SJSA1 (cell line): ENCODE measurements at regions not wholly inside any gene's neighbourhood (a gene's known extent, or its start where the extent isn't known, plus 50 kb on each side); places are given as distances from the start of the nearest gene placed in this dataset.

Experiments
- DNase-seq, 2 experiments: peaks; one replicate each; pipeline ENCODE4 v3.0.0-alpha.2; 2015 to 2020; ENCODE audit warnings: low spot score in 2 of 2, low read depth in 1 of 2
- H3K27ac ChIP-seq: fragments of 250-450 bp; sonication (Bioruptor Pico); 2 replicates; pipeline ENCODE4 v1.5.1; 2020; ENCODE audit warnings: mild to moderate bottlenecking, moderate library complexity
- H3K27me3 ChIP-seq: fragments of 250-450 bp; sonication (Bioruptor Pico); replicated peaks from 2 replicates; pipeline ENCODE4 v1.5.1; 2020; ENCODE audit warnings: mild to moderate bottlenecking, moderate library complexity
- H3K36me3 ChIP-seq: fragments of 250-450 bp; sonication (Bioruptor Pico); 2 replicates; pipeline ENCODE4 v1.5.1; 2020; ENCODE audit warnings: mild to moderate bottlenecking
- H3K4me1 ChIP-seq: fragments of 250-450 bp; sonication (Bioruptor Pico); replicated peaks from 2 replicates; pipeline ENCODE4 v1.6.1; 2021; ENCODE audit warnings: mild to moderate bottlenecking
- H3K4me3 ChIP-seq: fragments of 250-450 bp; sonication (Bioruptor Pico); 2 replicates; pipeline ENCODE4 v1.5.1; 2020; ENCODE audit warnings: mild to moderate bottlenecking
- H3K9me3 ChIP-seq: fragments of 250-450 bp; sonication (Bioruptor Pico); replicated peaks from 2 replicates; pipeline ENCODE4 v1.5.1; 2020; ENCODE audit warnings: mild to moderate bottlenecking

DNA sequence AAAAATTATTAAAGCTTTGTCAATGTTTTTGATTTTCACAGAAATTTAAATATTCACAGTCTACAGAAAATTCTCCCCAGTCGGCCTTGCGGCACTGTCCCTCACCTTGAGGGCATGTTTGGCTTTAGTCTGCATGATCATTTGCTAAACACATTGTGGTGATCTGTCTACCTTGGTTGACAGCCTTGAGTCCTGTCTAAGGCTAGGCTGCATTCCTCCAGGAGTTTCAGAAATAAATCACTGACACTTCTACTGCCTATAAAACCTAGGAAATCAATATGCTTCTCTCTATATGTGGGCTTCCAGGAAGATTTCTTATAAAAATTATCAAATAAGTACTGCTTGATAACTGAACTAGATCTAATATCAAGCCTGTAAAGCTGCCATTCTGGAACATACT is 430.7 kb upstream of the GRM3 start:
- no peak overlapping the region for H3K27ac ChIP-seq
- no peak for DNase-seq
- no peak overlapping the region for H3K4me3 ChIP-seq
- no peaks in the 10 kb centered on the region for H3K4me1 ChIP-seq
- no peaks in the 10 kb centered on the region for H3K36me3 ChIP-seq
- H3K9me3 ChIP-seq, result no peaks in the 10 kb centered on the region
- no peaks in the 10 kb centered on the region for H3K27me3 ChIP-seq

DNA sequence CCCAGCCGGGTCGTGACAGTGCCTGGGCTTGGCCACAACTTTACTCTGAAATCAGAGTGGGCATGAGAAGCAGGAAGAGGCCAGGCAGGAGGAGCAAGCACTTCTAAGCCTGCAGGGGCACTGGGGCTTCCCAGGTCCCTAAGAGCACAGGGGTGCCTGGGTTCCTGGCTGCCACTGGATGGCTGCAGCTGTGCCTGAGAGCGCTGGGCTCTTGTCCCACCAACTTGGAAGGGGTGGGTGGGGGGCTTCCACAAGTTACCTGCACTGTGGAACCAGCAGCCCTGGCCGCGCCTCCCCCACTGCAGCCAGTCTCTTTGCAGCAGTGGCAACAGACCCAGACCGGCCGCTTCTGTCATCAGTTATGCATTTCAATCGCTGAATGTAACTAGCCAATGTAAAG is 434.7 kb upstream of the GRM3 start:
- Histone ChIP-seq H3K27me3 (no peaks in the 10 kb centered on the region), H3K36me3 (no peaks in the 10 kb centered on the region), H3K4me3 (no peak overlapping the region), H3K4me1 (no peaks in the 10 kb centered on the region), H3K9me3 (no peaks in the 10 kb centered on the region), H3K27ac (no peak overlapping the region)
- DNase-seq, result no peak

DNA sequence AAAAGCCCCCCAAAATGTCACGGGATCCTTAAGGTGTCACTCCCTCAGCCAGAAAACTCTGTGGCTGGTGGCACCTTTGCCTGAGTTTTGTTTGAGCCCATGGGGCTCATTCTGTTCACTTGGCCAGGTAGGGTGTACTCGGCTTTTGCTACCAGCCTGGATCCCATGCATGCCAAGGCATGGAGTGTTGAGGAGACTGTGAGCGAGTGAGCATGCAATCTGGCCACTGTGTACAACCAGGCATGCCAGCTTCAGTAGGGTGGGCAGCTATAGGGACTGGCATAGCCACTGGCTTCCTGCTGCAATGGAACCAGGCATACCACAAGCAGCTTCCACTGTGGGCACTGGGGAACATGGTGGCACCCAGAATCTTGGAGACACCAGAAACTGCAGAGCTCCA is 436.0 kb upstream of the GRM3 start:
- Histone ChIP-seq H3K27me3 (no peaks in the 10 kb centered on the region), H3K36me3 (no peaks in the 10 kb centered on the region), H3K4me3 (no peak overlapping the region), H3K9me3 (no peaks in the 10 kb centered on the region), H3K4me1 (no peaks in the 10 kb centered on the region), H3K27ac (no peak overlapping the region)
- DNase-seq, result no peak

DNA sequence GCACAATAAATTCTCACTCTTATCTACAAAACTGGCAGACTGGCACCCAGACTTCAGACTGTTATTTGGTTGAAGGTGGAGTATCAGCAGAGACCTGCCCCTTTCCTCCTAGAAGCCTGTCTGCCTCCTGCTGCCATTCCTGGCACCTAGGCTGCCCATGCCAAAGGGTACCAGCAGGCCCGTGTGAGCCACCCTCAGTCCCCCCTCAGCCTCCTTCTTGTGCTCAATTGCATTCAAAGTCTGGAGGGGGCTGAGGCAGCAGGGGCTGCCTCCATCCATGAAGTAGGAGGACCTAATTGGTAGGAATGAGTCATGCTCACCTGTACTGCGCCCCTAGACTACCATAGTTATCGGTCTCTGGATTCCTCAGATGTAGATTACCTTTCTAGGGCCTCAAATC is 440.9 kb upstream of the GRM3 start:
- H3K27me3 ChIP-seq, result no peaks in the 10 kb centered on the region
- H3K27ac ChIP-seq, result no peak overlapping the region
- H3K4me3 ChIP-seq, result no peak overlapping the region
- peaks cover 14% of the 10 kb centered on the region for H3K4me1 ChIP-seq
- DNase-seq, result no peak
- H3K9me3 ChIP-seq, result no peaks in the 10 kb centered on the region
- no peaks in the 10 kb centered on the region for H3K36me3 ChIP-seq

DNA sequence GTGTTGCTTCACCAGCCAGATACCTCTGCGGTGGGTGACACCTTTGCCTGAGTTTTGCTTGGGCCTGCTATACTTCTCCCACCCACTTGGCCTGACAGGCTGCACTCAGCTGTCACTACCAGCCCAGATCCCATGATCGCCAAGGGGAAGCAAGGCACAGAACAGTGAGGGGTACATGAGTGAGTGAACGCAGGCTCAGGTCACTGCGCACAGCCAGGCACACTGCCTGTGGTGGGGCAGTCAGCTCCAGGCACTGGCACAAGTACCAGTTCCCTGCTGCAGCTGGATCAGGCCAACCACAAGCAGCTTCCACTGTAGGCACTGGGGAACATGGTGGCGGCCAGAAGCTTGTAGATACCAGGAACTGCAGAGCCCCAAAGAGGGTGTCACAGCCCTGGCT is 441.9 kb upstream of the GRM3 start:
- Histone ChIP-seq H3K4me3 (no peak overlapping the region), H3K27ac (no peak overlapping the region), H3K27me3 (no peaks in the 10 kb centered on the region), H3K36me3 (no peaks in the 10 kb centered on the region), H3K9me3 (no peaks in the 10 kb centered on the region), H3K4me1 (peaks cover 14% of the 10 kb centered on the region)
- no peak for DNase-seq

DNA sequence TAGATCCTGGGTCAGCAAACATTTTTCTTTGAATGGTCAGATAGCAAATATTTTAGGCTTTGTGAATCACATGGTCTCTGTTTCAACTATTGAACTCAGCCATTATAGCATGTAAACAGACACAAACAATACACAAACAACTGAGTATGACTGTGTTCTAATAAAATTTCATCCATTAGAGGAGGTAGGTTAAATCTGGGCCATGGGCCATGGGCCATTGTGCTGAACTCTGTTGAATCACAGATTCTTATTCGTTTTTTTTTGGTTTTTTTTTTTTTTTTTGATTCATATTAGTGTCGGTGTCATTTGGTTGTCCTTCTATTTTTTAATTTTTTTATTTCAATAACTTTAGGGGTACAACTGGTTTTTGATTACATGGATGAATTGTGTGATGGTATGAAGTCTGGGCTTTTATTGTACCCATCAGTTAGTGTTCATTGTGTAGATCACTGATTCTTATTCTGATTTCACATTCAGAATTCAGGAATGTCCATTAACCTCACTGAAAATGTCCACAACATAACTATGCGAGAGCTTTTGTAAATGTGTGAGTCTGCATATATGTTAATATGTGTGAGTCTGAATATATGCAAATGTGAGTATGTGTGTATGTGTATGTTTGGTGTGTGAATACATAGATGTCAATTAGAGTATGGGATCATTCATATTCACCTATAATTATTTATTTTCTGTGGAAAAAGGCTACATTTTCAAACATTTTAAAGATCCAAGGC is 443.7 kb upstream of the GRM3 start:
- H3K36me3 ChIP-seq, result no peaks in the 10 kb centered on the region
- no peaks in the 10 kb centered on the region for H3K9me3 ChIP-seq
- H3K27ac ChIP-seq, result peak overlapping the region; percentile 68
- no peak overlapping the region for H3K4me3 ChIP-seq
- no peaks in the 10 kb centered on the region for H3K27me3 ChIP-seq
- peak; percentile 59 to 76 for DNase-seq
- H3K4me1 ChIP-seq, result peaks cover 19% of the 10 kb centered on the region

DNA sequence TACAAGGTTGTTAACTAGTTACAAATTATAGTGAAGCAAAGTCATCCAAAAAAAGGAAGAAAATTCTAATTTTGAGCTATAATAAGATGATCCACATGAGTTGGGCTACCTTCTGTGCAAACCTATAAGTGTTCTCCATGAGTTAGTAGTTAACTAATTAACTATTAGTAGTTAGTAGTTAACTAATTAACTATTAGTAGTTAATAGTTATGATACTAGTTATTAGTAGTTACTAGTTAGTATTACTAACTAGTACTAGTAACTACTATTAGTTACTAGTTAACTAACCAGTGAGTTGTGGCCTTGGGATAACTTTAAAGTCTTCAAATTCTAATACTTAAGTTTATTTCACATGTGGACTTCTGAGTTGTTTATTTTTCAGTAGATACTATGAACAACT is 453.4 kb upstream of the GRM3 start:
- Histone ChIP-seq H3K27ac (no peak overlapping the region), H3K9me3 (no peaks in the 10 kb centered on the region), H3K4me1 (peaks cover 4% of the 10 kb centered on the region), H3K27me3 (no peaks in the 10 kb centered on the region), H3K4me3 (no peak overlapping the region), H3K36me3 (no peaks in the 10 kb centered on the region)
- no peak for DNase-seq

DNA sequence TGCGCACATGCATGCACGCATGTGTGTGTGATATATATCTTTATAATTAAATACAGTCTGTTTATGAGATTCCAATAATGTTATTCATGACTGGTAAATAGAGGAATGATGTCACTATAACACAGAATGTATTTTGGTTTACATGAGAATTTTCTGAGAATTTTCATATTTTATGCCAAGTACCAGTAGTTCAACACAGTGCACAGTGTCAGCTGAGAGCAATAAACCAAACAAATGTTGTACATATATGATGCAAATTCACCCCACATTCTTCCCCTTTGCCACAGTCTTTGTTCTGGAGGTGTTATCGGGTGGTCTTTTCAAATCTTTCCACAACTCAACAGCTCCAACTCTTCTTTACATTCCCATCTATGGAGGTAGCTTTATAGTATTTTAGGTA is 462.2 kb upstream of the GRM3 start:
- Histone ChIP-seq H3K9me3 (no peaks in the 10 kb centered on the region), H3K36me3 (no peaks in the 10 kb centered on the region), H3K27ac (no peak overlapping the region), H3K4me1 (no peaks in the 10 kb centered on the region), H3K4me3 (no peak overlapping the region), H3K27me3 (no peaks in the 10 kb centered on the region)
- no peak for DNase-seq

DNA sequence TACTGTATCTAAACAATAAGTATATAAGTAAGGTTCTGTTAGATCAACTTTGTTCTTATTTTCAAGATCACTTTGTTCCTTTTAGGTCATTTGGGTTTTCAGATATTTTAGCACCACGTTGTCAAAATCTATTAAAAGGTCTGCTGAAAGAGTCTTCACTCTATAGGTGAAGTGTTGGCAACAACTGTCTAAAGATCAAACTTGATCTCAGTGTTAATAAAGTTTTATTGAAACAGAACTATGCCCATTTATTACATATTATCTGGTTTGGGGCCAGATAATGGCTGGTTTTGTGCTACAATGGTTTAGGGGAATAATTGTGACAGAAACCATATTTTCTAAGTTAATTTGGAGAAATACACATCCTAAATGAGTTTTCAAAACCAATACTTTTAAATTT is 478.9 kb upstream of the GRM3 start:
- H3K36me3 ChIP-seq, result no peaks in the 10 kb centered on the region
- no peaks in the 10 kb centered on the region for H3K4me1 ChIP-seq
- no peaks in the 10 kb centered on the region for H3K27me3 ChIP-seq
- no peaks in the 10 kb centered on the region for H3K9me3 ChIP-seq
- DNase-seq, result no peak
- no peak overlapping the region for H3K4me3 ChIP-seq
- H3K27ac ChIP-seq, result no peak overlapping the region

DNA sequence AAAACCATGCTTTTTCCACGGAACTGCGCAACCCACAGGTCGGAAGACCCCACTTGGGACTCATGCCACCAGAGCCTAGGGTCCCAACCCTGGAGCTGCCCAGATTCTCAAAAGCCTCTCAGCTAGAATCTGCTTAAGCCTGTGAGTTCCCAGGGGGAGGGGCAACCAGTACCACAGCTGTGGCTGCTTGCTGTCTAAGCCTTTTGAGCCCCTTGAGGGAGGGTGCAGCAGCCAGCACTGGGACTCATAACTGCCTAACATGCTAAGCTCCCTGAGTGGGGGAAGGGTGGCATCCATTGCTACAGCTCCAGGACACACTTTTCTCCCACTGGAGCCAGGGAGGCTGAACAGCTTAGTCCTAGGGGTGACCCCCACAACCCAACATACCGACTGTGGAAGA is 485.6 kb upstream of the GRM3 start:
- no peaks in the 10 kb centered on the region for H3K27me3 ChIP-seq
- no peak for DNase-seq
- no peaks in the 10 kb centered on the region for H3K36me3 ChIP-seq
- H3K4me3 ChIP-seq, result no peak overlapping the region
- no peak overlapping the region for H3K27ac ChIP-seq
- no peaks in the 10 kb centered on the region for H3K9me3 ChIP-seq
- H3K4me1 ChIP-seq, result no peaks in the 10 kb centered on the region

DNA sequence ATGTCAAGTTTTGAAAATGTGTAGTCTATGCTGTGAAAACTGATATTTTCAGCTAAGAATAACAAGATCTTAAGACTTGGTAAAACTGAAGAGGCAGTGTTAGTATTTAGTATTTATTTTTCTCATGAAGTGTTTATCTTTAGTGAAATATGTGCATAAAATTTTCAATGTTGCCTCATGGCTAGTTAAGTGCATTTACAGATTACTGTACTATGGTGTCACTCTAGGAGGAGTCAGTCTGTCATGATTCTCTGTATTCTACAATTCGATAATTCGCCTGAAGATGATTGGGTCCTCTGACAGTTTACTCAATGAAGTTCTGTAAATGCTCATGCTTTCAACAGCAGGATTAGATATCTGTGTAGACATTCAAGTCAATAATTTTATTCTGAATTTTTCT is 488.1 kb upstream of the GRM3 start:
- no peak overlapping the region for H3K4me3 ChIP-seq
- DNase-seq, result no peak
- H3K4me1 ChIP-seq, result no peaks in the 10 kb centered on the region
- H3K27me3 ChIP-seq, result no peaks in the 10 kb centered on the region
- no peaks in the 10 kb centered on the region for H3K9me3 ChIP-seq
- H3K36me3 ChIP-seq, result no peaks in the 10 kb centered on the region
- no peak overlapping the region for H3K27ac ChIP-seq

DNA sequence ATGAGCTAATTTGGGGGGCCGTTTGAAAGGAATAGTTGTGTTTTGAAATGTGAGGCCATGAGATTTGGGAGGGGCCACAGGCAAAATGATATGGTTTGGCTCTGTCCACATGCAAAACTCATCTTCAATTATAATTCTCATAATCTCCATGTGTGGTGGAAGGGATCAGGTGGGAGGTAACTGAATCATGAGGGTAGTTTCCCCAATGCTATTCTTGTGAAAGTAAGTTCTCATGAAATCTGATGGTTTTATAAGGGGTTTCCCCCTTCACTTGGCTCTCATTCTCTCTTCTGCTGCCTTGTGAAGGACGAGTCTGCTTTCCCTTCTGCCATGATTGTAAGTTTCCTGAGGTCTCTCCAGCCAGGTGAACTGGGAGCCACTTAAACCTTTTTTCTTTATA is 490.8 kb upstream of the GRM3 start:
- Histone ChIP-seq H3K9me3 (no peaks in the 10 kb centered on the region), H3K27ac (no peak overlapping the region), H3K27me3 (no peaks in the 10 kb centered on the region), H3K36me3 (no peaks in the 10 kb centered on the region), H3K4me3 (no peak overlapping the region), H3K4me1 (no peaks in the 10 kb centered on the region; the same call in 1 of the 2 replicates)
- no peak for DNase-seq

DNA sequence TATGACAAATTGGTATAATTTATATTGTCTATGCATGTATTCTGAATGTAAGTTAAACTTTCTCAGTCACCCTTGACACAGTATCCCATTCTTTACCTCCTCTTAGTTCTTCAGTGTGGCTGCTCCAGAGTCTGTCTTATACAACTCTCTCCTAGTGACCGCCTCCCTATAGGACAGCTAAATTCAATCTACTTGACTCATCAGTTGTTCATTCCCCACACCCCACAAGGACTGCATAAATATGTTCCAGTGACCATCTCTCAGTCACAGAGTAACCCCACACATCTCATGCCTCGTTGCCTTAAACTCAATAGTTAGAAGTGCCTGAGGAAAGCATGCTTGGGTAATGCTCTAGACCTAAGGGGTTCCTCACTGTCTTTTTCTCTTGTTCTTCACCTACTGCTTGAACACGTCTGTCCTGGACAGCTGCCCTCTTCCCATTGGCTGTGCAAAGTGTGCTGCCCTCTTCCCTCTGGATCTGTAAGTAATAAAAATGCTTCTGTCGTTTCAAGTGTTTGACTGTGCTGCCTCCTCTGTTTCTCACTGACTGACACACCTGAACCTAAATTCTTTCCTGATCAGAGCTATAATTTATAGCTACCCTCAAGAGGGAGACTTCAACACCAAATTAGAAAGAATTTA is 494.6 kb upstream of the GRM3 start:
- peak in 1 of 2 experiments; percentile 4 for DNase-seq
- Histone ChIP-seq H3K27ac (no peak overlapping the region), H3K9me3 (no peaks in the 10 kb centered on the region), H3K36me3 (no peaks in the 10 kb centered on the region), H3K4me3 (no peak overlapping the region), H3K27me3 (no peaks in the 10 kb centered on the region), H3K4me1 (no peaks in the 10 kb centered on the region; the same call in 1 of the 2 replicates)

DNA sequence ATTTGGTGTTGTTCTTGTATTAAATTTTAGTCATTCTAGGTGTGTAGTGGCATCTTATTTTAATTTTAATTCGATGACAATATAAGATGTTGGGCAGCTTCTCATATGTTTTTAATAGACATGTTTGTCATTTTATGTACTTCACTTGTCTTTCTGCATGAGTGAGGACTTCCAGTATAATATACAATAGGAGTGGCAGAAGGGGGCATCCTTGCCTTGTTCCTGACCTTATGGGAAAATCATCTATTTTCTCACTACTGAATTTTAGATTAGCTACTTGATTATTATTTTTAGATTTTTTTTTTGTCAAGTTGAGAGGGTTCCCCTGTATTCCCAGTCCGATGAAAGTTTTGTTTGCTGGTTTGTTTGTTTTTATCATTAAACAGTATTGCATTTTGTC is 495.2 kb upstream of the GRM3 start:
- H3K36me3 ChIP-seq, result no peaks in the 10 kb centered on the region
- no peaks in the 10 kb centered on the region for H3K27me3 ChIP-seq
- no peak overlapping the region for H3K27ac ChIP-seq
- no peak overlapping the region for H3K4me3 ChIP-seq
- H3K9me3 ChIP-seq, result no peaks in the 10 kb centered on the region
- no peaks in the 10 kb centered on the region; the same call in 1 of the 2 replicates for H3K4me1 ChIP-seq
- DNase-seq, result no peak

DNA sequence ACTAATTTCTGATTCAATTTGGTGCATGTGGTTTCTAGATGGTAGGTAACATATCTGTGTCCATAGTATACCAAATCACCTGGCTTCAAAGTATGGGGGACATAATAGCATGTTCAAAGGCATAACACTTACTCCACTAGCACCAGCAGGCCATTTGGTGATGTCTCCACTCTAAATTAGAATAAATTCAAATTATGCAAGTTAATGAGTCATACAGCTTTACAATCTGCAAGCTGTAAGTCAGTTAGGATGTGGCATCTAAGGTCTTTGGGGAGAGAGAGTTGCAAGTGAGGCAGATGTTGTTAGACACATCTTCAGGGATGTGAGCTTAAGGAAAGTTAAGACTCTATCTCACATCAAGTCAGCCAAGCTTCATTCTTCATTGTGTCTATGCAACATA is 506.4 kb upstream of the GRM3 start:
- Histone ChIP-seq H3K27ac (no peak overlapping the region), H3K4me3 (no peak overlapping the region), H3K9me3 (no peaks in the 10 kb centered on the region), H3K27me3 (no peaks in the 10 kb centered on the region), H3K4me1 (no peaks in the 10 kb centered on the region), H3K36me3 (no peaks in the 10 kb centered on the region)
- DNase-seq, result no peak
